ENCODE measurements at regions not wholly inside any gene's neighbourhood (a gene's known extent, or its start where the extent isn't known, plus 50 kb on each side); places are given as distances from the start of the nearest gene placed in this dataset.

GRCh38 chr1:5329068-5329739, 663.0 kb downstream of the NPHP4 start:
- Histone ChIP-seq H3K27ac (ENCODE audit: insufficient read depth, low read length) (no peak overlapping the region), H3K4me1 (ENCODE audit: control insufficient read depth, extremely low read depth, insufficient read depth, low read length) (no peaks in the 10 kb centered on the region), H2AFZ (ENCODE audit: low read length) (no peak overlapping the region), H3K4me3 (replicated peaks in 1 of 4; ENCODE audit: control extremely low read depth in 1 of 4, insufficient read depth in 1 of 4, low read depth in 3 of 4, low read length in 4 of 4) (no peak overlapping the region), H3K27me3 (ENCODE audit: control insufficient read depth, insufficient read depth, low read length) (no peaks in the 10 kb centered on the region), H3K4me2 (ENCODE audit: extremely low read depth, insufficient read depth, low read length) (no peak overlapping the region), H3K36me3 (ENCODE audit: control insufficient read depth, insufficient read depth, low read length) (no peaks in the 10 kb centered on the region), H3K9me3 (ENCODE audit: control insufficient read depth, insufficient read depth, low read depth, low read length) (no peaks in the 10 kb centered on the region), H4K20me1 (ENCODE audit: control insufficient read depth, extremely low read depth, insufficient read depth, low read length) (no peaks in the 10 kb centered on the region), H3K79me2 (ENCODE audit: control insufficient read depth, insufficient read depth, low read length) (no peaks in the 10 kb centered on the region), H3K9ac (ENCODE audit: insufficient read depth, low read length) (no peak overlapping the region)
- TF ChIP-seq EZH2 (IDR thresholded peaks at IDR 0.05; ENCODE audit: low read length, missing control alignments) (no peak), CTCF (conservative IDR thresholded peaks at IDR 0.05 in 1 of 2, IDR thresholded peaks at IDR 0.05 in 1 of 2; ENCODE audit: low read depth in 1 of 2, low read length in 2 of 2) (no peak)
- no peak for DNase-seq (ENCODE audit: low read depth in 2 of 2)

- H3K4me2 ChIP-seq (ENCODE audit: extremely low read depth, insufficient read depth, low read length) = no peak overlapping the region
- no peaks in the 10 kb centered on the region for H3K79me2 ChIP-seq (ENCODE audit: control insufficient read depth, insufficient read depth, low read length)
- H3K4me1 ChIP-seq (ENCODE audit: control insufficient read depth, extremely low read depth, insufficient read depth, low read length) = no peaks in the 10 kb centered on the region
- H4K20me1 ChIP-seq (ENCODE audit: control insufficient read depth, extremely low read depth, insufficient read depth, low read length) = no peaks in the 10 kb centered on the region
- no peak overlapping the region for H3K27ac ChIP-seq (ENCODE audit: insufficient read depth, low read length)
- TF ChIP-seq CTCF (conservative IDR thresholded peaks at IDR 0.05 in 1 of 2, IDR thresholded peaks at IDR 0.05 in 1 of 2; ENCODE audit: low read depth in 1 of 2, low read length in 2 of 2) (no peak), EZH2 (IDR thresholded peaks at IDR 0.05; ENCODE audit: low read length, missing control alignments) (no peak)
- H3K9me3 ChIP-seq (ENCODE audit: control insufficient read depth, insufficient read depth, low read depth, low read length) = no peaks in the 10 kb centered on the region
- no peaks in the 10 kb centered on the region for H3K36me3 ChIP-seq (ENCODE audit: control insufficient read depth, insufficient read depth, low read length)
- H3K27me3 ChIP-seq (ENCODE audit: control insufficient read depth, insufficient read depth, low read length) = no peaks in the 10 kb centered on the region
- no peak for DNase-seq (ENCODE audit: low read depth in 2 of 2)
- no peak overlapping the region for H3K4me3 ChIP-seq (replicated peaks in 1 of 4; ENCODE audit: control extremely low read depth in 1 of 4, insufficient read depth in 1 of 4, low read depth in 3 of 4, low read length in 4 of 4)
- H2AFZ ChIP-seq (ENCODE audit: low read length) = no peak overlapping the region
- no peak overlapping the region for H3K9ac ChIP-seq (ENCODE audit: insufficient read depth, low read length)
These were observed 667.3 kb downstream of the NPHP4 start for GRCh38 chr1:5324883-5325282.

- Histone ChIP-seq H3K27ac (ENCODE audit: insufficient read depth, low read length) (no peak overlapping the region), H3K4me3 (replicated peaks in 1 of 4; ENCODE audit: control extremely low read depth in 1 of 4, insufficient read depth in 1 of 4, low read depth in 3 of 4, low read length in 4 of 4) (no peak overlapping the region), H3K4me2 (ENCODE audit: extremely low read depth, insufficient read depth, low read length) (no peak overlapping the region), H3K27me3 (ENCODE audit: control insufficient read depth, insufficient read depth, low read length) (no peaks in the 10 kb centered on the region), H3K9me3 (ENCODE audit: control insufficient read depth, insufficient read depth, low read depth, low read length) (no peaks in the 10 kb centered on the region), H2AFZ (ENCODE audit: low read length) (no peak overlapping the region), H4K20me1 (ENCODE audit: control insufficient read depth, extremely low read depth, insufficient read depth, low read length) (no peaks in the 10 kb centered on the region), H3K9ac (ENCODE audit: insufficient read depth, low read length) (no peak overlapping the region), H3K36me3 (ENCODE audit: control insufficient read depth, insufficient read depth, low read length) (no peaks in the 10 kb centered on the region), H3K79me2 (ENCODE audit: control insufficient read depth, insufficient read depth, low read length) (no peaks in the 10 kb centered on the region), H3K4me1 (ENCODE audit: control insufficient read depth, extremely low read depth, insufficient read depth, low read length) (no peaks in the 10 kb centered on the region)
- no peak for DNase-seq (ENCODE audit: low read depth in 2 of 2)
- TF ChIP-seq EZH2 (IDR thresholded peaks at IDR 0.05; ENCODE audit: low read length, missing control alignments) = no peak
- no peak for TF ChIP-seq CTCF (conservative IDR thresholded peaks at IDR 0.05 in 1 of 2, IDR thresholded peaks at IDR 0.05 in 1 of 2; ENCODE audit: low read depth in 1 of 2, low read length in 2 of 2)
These were observed 663.9 kb downstream of the AJAP1 start for GRCh38 chr1:5318143-5318816.

All from fibroblast of lung (primary cell).